Heart left ventricle (tissue), 16 donors: ENCODE measurements at regions not wholly inside any gene's neighbourhood (a gene's known extent, or its start where the extent isn't known, plus 50 kb on each side); places are given as distances from the start of the nearest gene placed in this dataset.

Source experiments
- ATAC-seq, 4 donors: fragments of 200-7000 bp; cut with Tn5 transposase; one replicate each; pipeline ENCODE4 v1.9.1; 2020 to 2022; ENCODE audit warnings: moderate library complexity in 4 of 4, mild to moderate bottlenecking in 3 of 4, moderate number of reproducible peaks in 1 of 4
- DNase-seq, 5 donors: peaks; one replicate each; pipeline ENCODE4 v3.0.0-alpha.2; 2020
- H3K27ac ChIP-seq, 12 donors: fragments of 200-600 bp; sonication (generic) in 4 of 12; one replicate each; pipeline versions ENCODE4 v1.5.0 to v1.8.0; 2016 to 2022; ENCODE audit warnings: mild to moderate bottlenecking in 2 of 12
- H3K27me3 ChIP-seq, 9 donors: fragments of 200-600 bp; sonication (generic) in 2 of 9; one replicate each; pipeline versions ENCODE4 v1.5.1 to v1.8.0; 2016 to 2022; ENCODE audit warnings: mild to moderate bottlenecking in 3 of 9
- H3K36me3 ChIP-seq, 9 donors: fragments of 200-600 bp; sonication (generic) in 2 of 9; one replicate each; pipeline versions ENCODE4 v1.5.0 to v1.8.0; 2018 to 2022; ENCODE audit warnings: mild to moderate bottlenecking in 2 of 9
- H3K4me1 ChIP-seq, 12 donors: fragments of 200-600 bp; sonication (generic) in 4 of 12; one replicate each; pipeline versions ENCODE4 v1.5.0 to v1.8.0; 2016 to 2022; ENCODE audit warnings: mild to moderate bottlenecking in 3 of 12
- H3K4me3 ChIP-seq, 12 donors: fragments of 200-600 bp; sonication (generic) in 4 of 12; one replicate each; pipeline versions ENCODE4 v1.5.0 to v1.8.0; 2017 to 2022; ENCODE audit warnings: mild to moderate bottlenecking in 9 of 12, moderate library complexity in 4 of 12
- H3K9me3 ChIP-seq, 12 donors: fragments of 200-600 bp; sonication (generic) in 4 of 12; one replicate each; pipeline versions ENCODE4 v1.5.0 to v1.8.0; 2016 to 2022; ENCODE audit warnings: mild to moderate bottlenecking in 1 of 12
- CTCF ChIP-seq, 12 donors: fragments of 200-600 bp; sonication (generic) in 4 of 12; IDR thresholded peaks; one replicate each; pipeline versions ENCODE4 v1.5.0 to v1.8.0; 2018 to 2022; ENCODE audit warnings: antibody characterized with exemption in 12 of 12, mild to moderate bottlenecking in 5 of 12
- POLR2A ChIP-seq, 2 donors: fragments of 450-650 bp; IDR thresholded peaks; one replicate each; pipeline ENCODE4 v1.6.1; 2017; ENCODE audit warnings: antibody characterized with exemption in 2 of 2, mild to moderate bottlenecking in 2 of 2, moderate library complexity in 2 of 2
- WGBS, 4 donors: extraction: QIAGEN DNeasy Blood & Tissue Kit in 2 of 4; methylation state at CpG; one replicate each; pipeline versions ENCODE4 v1.1.5 to v1.1.7; 2013 to 2018; 5-methylcytosine and 5-hydroxymethylcytosine counted together
- intact Hi-C, 10 donors: fragments of 100-400 bp; cut with DNase I; formaldehyde crosslinking; loops; one replicate each; pipeline versions ENCODE4 v1.11.1 to v1.14.2; 2022
- donor health status: ischemic (EF 13 %, LVEDD 7.1; RV severe dilation, severe dysfunction).
- donor health status: healthy with polysubstance abuse.
- donor health status: DM: no; HTN: yes; CAD: no.
- donor health status: DM: no; HTN: no; CAD: no.
- donor health status: ischemic (EF 25% LVEDD 6.9; RV normal size, moderate dysfunction).
- donor health status: ischemic (EF 25% LVEDD 5.7; RV mildly dilated, moderate dysfunction).
- donor health status: healthy.
- donor health status: DM: yes; HTN: yes; CAD: no.
- donor health status: ischemic (EF 35%, LVEDD 5.7; RV mildly dilated, moderate dysfunction).
- donor health status: nonischemic (EF 11% LVEDD 7.7; RV severe dilation, severe dysfunction).
- donor health status: DM: yes; HTN: yes; CAD: no.
- donor health status: PGD.
- donor health status: ischemic (EF 29% LVEDD 5.4; RV normal size, mild dysfunction).
- donor health status: nonischemic (EF 23%, LVEDD 6.1; RV moderate dilation, normal function).

- intact Hi-C loops = no loop called here
- WGBS, 4 donors = 56 to 64% (median 62%) methylated on average over 4 of the region's 4 CpGs
- DNase-seq = no peak
- TF ChIP-seq POLR2A (IDR thresholded peaks at IDR 0.05) = no peak
- no peak for TF ChIP-seq CTCF (IDR thresholded peaks at IDR 0.05)
- Histone ChIP-seq H3K27ac (no peak overlapping the region), H3K36me3 (no peaks in the 10 kb centered on the region), H3K4me3 (no peak overlapping the region), H3K4me1 (no peaks in the 10 kb centered on the region), H3K9me3 (peaks cover 0 to 11% (median 0%) of the 10 kb centered on the region in 12 donors), H3K27me3 (peaks cover 0 to 11% (median 0%) of the 10 kb centered on the region in 9 donors)
- no peak for ATAC-seq
These were observed 234.6 kb downstream of the SNX10 start for GRCh38 chr7:26526265-26526587.

GRCh38 chr7:26531926-26532325 is 240.3 kb downstream of the SNX10 start:
- no peak overlapping the region for H3K27ac ChIP-seq
- no peaks in the 10 kb centered on the region for H3K4me1 ChIP-seq
- H3K27me3 ChIP-seq = peaks cover 0 to 27% (median 2%) of the 10 kb centered on the region in 9 donors
- WGBS, 4 donors = 91 to 98% (median 95%) methylated on average over 1 of the region's 1 CpG
- TF ChIP-seq CTCF (IDR thresholded peaks at IDR 0.05) = no peak
- TF ChIP-seq POLR2A (IDR thresholded peaks at IDR 0.05) = no peak
- H3K9me3 ChIP-seq = no peaks in the 10 kb centered on the region
- no peak overlapping the region for H3K4me3 ChIP-seq
- DNase-seq (no peak), ATAC-seq (no peak)
- intact Hi-C loops = no loop called here
- H3K36me3 ChIP-seq = no peaks in the 10 kb centered on the region

- Histone ChIP-seq H3K9me3 (no peaks in the 10 kb centered on the region), H3K27me3 (peaks cover 0 to 32% (median 2%) of the 10 kb centered on the region in 9 donors), H3K27ac (no peak overlapping the region), H3K36me3 (no peaks in the 10 kb centered on the region), H3K4me3 (no peak overlapping the region), H3K4me1 (no peaks in the 10 kb centered on the region)
- ATAC-seq (no peak), DNase-seq (no peak)
- 76 to 95% (median 82%) methylated on average over 1 of the region's 1 CpG for WGBS, 4 donors
- intact Hi-C loops = no loop called here
- TF ChIP-seq CTCF (IDR thresholded peaks at IDR 0.05) = no peak
- TF ChIP-seq POLR2A (IDR thresholded peaks at IDR 0.05) = no peak
These were observed 240.8 kb downstream of the SNX10 start for GRCh38 chr7:26532471-26532870.

GRCh38 chr7:26533217-26533616 is 241.6 kb downstream of the SNX10 start:
- intact Hi-C loops = no loop called here
- Histone ChIP-seq H3K27me3 (peaks cover 0 to 39% (median 5%) of the 10 kb centered on the region in 9 donors), H3K27ac (no peak overlapping the region), H3K4me1 (no peaks in the 10 kb centered on the region), H3K9me3 (no peaks in the 10 kb centered on the region), H3K36me3 (no peaks in the 10 kb centered on the region), H3K4me3 (no peak overlapping the region)
- no peak for TF ChIP-seq CTCF (IDR thresholded peaks at IDR 0.05)
- TF ChIP-seq POLR2A (IDR thresholded peaks at IDR 0.05) = no peak
- ATAC-seq (no peak), DNase-seq (no peak)
- WGBS, 4 donors = 44 to 65% (median 49%) methylated on average over 4 of the region's 4 CpGs
